GM19463 (cell line): ENCODE measurements at regions not wholly inside any gene's neighbourhood (a gene's known extent, or its start where the extent isn't known, plus 50 kb on each side); places are given as distances from the start of the nearest gene placed in this dataset.
"Not testable (repeated sequence)": the region's sequence is repeated elsewhere in the genome, so short reads cannot be mapped to it uniquely, and the experiment has no call there.

Experiments used
- ATAC-seq: cut with Tn5 transposase; IDR thresholded peaks from one replicate; pipeline ENCODE4 v1.9.1; 2021; ENCODE audit warnings: mild to moderate bottlenecking, moderate library complexity; ENCODE audit not compliant: unreplicated experiment

DNA sequence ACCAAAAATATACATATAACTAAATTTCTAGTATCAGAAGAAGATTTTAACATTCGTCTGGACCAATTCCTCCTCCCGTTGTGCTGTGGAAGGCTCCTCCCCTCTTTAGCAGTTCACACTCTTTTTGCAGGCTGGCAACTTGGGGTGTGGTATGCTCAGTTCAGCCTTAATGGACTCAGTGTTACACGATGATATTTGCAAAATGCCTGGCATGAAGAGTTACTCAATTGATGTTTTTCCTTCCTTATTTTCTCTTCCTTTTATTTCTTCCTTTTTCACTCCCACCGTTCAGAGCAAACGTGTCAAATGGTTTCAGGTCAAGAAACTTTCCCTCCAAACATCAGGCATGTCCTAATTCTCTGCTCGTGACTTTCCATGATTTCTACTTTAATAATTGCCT is 248.3 kb downstream of the PHF14 start:
- no peak for ATAC-seq

DNA sequence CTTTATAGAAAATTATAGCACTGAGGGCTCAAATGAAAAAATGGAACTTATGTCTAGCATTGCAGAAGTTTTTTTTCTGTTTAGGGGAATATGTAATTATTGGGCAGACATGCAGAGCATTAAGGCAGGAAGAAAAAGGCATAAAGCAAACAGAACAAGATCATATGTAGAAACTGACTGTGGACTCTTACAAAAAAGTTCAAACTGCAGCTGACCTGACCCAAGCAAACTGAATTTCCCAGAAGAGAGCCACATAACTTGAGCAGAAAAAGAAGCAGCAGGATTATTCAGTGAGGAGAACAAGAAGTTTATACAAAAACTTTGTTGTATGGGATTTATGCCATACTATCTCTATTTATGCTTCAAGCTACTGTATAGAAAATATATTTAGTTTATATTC is 250.9 kb downstream of the PHF14 start:
- no peak for ATAC-seq

DNA sequence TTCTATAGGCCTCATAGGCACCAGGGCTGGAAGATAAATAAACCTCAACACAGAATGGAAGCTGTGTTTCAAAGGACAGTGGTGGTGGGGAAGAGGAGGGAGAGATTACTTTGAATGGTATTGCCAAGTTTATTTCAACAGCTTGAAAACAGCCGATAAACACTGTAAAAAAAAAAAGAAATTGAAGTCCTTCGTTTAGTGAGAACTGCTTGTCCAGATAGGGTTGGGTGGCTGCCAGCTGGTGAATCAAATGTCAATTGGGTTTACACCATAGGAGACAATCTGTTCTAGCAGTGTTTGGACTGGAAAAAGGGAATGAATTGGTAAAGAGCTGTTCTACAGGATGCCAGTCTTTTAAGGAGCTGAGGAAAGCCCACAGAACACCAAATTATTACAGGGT is 254.8 kb downstream of the PHF14 start:
- ATAC-seq, result no peak

DNA sequence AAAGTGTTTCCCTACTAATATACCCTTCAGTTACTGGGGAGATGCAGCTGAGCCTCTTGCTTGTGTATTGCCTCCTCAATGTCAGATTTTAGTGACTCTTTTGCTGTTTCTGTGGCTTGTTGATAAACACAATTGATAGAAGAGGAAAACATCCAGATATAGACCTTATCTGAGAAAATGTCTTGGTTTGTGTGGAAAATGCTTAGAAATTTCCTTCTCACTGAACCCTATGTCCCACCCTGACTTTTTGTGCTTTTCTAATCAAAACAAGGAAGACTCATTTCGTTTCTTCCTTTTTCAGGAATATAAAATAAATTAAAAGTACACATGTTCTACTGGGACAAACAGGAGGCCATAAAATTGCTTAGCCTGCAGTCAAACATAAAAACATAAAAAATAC is 257.5 kb downstream of the PHF14 start:
- no peak for ATAC-seq

- no peak for ATAC-seq
Observed at GRCh38 chr7:11232462-11232861, 258.8 kb downstream of the PHF14 start.

DNA sequence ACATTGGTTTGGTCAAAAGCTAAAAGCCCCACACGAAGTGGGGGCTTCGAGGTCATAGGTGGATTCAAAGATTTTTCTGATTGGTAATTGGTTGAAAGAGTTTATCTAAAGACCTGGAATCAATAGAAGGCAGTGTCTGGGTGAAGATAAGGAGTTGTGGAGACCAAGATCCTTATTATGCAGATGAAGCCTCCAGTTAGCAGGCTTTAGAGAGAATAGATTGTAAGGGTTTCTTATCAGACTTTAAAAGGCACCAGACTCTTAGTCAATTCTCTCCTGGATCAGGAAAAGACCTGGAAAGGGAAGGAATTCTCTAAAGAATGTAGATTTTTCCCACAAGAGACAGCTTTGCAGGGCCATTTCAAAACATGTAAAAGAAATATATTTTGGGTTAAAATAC is 260.2 kb downstream of the PHF14 start:
- ATAC-seq, result no peak

GRCh38 chr7:11235491-11235890 is 261.8 kb downstream of the PHF14 start:
- ATAC-seq, result no peak

GRCh38 chr7:11236680-11237079 is 263.0 kb downstream of the PHF14 start:
- ATAC-seq, result no peak

DNA sequence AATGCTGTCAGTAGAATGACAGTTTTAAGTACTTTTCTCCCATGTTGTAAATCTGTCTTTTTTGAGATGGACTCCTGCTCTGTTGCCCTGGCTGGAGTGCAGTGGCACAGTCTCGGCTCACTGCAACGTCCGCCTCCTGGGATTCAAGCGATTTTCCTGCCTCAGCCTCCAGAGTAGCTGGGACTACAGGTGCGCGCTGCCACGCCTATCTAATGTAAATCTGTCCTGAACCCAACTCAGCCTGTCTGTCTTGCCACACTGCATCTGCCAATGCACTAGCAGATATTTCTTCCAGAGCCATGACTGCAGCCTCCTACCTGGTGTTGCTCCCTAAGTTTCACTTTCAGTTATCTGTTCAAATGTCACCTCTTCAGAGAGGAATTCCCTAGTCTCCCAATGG is 264.1 kb downstream of the PHF14 start:
- no peak for ATAC-seq

GRCh38 chr7:11239316-11239715 is 265.6 kb downstream of the PHF14 start:
- ATAC-seq, result no peak

- no peak for ATAC-seq
Observed at GRCh38 chr7:11243739-11244138, 270.1 kb downstream of the PHF14 start.

DNA sequence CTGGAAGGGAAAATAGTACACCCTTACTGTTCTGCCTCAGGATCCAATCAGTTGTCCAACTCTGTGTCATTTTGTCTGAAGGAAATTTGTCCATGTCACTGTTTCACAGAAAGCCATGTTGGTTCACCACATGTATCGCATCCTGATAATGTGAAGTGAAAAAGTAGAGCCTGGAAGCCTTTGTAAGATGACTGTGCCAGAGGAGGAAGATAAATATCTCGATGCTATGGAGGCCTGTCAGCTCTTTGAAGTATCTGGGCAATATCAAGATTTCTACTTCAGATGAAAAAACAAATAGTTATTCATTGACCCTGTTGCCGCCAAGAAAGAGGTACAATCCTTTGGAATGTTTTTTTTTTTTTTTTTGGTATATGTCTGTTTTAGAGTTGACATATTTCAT is 270.5 kb downstream of the PHF14 start:
- no peak for ATAC-seq

DNA sequence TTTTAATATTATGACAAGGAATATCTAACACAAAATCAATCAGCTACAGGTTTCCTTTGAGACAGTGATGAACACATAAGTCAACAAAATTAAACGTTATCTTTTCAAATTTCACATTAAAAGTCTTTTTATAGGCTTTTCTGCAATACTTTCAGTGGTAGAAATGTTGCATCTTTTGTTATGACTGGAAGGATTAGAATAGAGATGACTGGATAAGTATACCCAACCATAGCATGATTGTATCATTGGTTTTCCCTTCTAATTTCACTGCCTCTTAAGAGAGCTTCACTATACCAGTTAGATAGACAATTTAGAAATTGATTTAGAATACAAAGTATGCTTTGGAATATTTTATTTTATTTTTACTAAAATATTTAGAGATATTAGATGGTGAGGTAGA is 273.9 kb downstream of the PHF14 start:
- ATAC-seq, result no peak

DNA sequence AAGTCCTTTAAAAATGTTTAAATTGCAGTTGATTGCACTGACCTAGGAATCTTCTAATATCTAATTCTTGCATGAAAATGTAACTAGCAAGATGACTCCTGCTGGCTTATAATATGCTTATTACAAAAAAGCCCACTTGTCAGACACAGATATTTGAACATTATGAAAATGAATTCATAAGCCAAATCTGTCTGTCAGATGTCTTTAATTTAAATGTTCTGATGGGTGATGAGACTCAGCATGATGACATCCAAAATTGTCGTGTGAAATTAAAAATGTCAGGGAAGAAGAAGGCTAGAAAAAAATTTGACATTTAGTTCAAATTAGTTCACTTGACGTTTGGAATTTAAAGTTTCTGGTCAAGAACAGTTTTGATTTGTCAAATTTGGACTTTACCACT is 277.8 kb downstream of the PHF14 start:
- ATAC-seq, result no peak

DNA sequence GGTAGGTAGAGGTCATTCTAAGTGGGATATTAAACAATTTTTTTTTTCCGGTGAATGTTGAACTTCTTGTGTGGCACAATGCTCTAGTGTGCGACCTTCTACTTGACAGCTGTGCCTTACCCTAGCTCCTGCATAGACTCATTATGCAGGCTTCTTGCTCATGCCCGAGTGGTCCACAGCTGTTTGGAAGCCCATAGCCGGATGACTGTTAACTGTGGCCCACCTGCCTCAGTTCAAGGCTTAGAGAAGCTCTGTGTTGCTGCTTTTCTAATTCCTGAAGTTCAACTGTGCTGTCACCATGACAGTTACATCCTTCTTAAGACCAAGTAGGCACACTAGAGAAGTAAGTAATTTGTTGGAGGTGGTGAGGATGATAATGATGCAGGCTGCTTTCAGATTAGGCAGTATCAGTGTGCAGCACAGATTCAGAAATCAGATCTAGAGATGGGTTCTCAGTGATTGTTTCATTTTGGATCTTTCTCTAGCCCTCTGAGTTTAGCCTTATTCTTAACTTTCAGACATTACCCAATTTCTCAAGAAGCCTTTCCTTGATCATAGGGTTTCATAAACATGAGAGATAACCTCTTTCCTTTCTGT is 278.4 kb downstream of the PHF14 start:
- no peak for ATAC-seq

GRCh38 chr7:11252705-11253272 is 279.1 kb downstream of the PHF14 start:
- no peak for ATAC-seq

DNA sequence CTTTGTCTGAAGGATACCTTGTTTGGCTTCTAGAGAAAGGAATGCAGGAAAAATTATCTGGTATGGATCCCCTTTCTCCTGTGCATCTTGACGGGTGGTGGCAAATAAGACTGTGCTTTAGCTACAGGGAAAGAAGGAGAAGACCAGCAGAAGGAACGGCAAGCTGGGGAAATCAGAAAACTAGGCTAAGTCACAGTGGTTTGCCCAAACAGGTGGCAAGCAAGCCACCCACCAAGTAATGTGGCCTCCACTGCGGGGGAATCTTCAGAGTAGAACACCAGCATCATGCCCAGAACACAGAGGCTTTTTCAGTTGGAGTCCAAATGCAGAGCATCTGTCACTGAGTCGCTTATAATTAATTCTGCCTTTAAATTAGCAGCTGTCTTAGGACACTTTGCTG is 282.8 kb downstream of the PHF14 start:
- ATAC-seq, result no peak

DNA sequence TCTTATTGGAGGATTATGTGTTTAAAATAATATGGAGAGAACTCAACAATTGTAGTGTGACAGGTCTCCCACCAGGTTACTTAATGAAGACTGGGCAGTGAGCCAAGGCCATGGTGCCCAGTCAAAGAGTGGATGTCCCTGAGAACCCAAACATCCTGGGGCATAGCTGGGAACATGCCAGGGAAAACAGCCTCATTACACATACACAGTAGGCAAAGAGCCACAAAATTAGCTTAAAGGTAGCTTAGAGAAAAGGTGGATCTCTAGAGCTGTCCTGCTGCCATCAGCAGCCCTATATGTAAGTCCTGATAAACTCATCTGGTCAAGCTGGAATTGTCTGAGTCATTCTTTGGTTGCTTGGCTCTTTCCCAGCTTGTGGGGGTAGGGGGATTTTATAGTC is 287.8 kb downstream of the PHF14 start:
- ATAC-seq, result no peak

DNA sequence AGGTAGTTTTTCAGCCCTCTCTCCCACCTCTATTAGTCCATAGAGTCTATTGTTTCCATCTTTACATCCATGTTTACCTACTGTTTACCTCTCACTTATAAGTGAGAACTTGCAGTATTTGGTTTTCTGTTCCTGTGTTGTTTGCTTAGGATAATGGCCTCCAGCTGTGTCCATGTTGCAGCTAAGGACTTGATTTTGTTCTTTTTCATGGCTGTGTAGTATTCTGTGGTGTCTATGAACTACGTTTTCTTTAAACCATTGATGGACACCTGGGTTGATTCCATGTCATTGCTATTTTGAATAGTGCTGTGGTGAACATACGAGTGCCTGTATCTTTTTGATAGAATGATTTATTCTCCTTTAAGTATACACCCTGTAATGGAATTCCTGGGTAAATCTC is 292.4 kb downstream of the PHF14 start:
- ATAC-seq, result no peak

DNA sequence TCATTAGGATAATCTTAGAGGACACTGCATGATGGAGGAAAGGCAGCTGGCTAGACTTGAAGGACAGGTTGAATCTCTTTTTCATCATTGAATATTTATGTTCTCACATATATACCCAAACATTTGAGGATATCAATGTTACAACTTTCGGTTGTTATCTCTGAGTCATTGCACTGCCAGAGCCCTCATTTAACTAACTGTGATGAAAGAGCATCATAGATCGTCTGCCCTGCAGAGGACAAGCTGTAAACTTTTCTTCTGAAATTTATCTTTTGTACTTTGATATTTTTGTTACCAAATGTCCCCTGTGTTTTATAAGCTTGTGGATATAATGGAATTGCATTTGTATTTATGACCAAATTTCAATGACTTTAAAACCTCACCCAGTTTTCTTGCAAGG is 298.7 kb downstream of the PHF14 start:
- no peak for ATAC-seq

- ATAC-seq, result no peak
Observed at GRCh38 chr7:11274074-11274473, 300.4 kb downstream of the PHF14 start.

- ATAC-seq, result no peak
Observed at GRCh38 chr7:11281953-11282352, 308.3 kb downstream of the PHF14 start.

DNA sequence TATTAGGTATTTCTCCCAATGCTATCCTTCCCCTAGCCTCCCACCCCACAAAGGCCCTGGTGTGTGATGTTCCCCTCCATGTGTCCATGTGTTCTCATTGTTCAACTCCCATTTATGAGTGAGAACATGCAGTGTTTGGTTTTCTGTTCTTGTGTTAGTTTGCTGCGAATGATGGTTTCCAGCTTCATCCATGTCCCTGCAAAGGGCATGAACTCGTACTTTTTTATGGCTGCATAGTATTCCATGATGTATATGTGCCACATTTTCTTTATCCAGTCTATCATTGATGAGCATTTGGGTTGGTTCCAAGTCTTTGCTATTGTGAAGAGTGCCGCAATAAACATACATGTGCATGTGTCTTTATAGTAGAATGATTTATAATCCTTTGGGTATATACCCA is 309.9 kb downstream of the PHF14 start:
- not testable (repeated sequence) for ATAC-seq
